ENCODE measurements at regions not wholly inside any gene's neighbourhood (a gene's known extent, or its start where the extent isn't known, plus 50 kb on each side); places are given as distances from the start of the nearest gene placed in this dataset.

GRCh38 chr4:14193601-14194000 lies 566.1 kb upstream of the BOD1L1 start:
- Histone ChIP-seq H3K4me3 (ENCODE audit: low read depth in 1 of 3, low read length in 3 of 3) (no peak overlapping the region), H3K27ac (ENCODE audit: low read depth in 1 of 2, low read length in 2 of 2) (no peak overlapping the region), H3K9ac (ENCODE audit: low read depth in 1 of 2, low read length in 2 of 2) (no peak overlapping the region), H3K27me3 (ENCODE audit: control insufficient read depth in 4 of 4, insufficient read depth in 4 of 4, low read length in 3 of 4) (peaks cover 0 to 5% (median 0%) of the 10 kb centered on the region in 4 donors), H3K9me3 (ENCODE audit: control insufficient read depth in 4 of 4, low read length in 3 of 4) (no peaks in the 10 kb centered on the region), H3K36me3 (ENCODE audit: control insufficient read depth in 4 of 4, insufficient read depth in 3 of 4, low read depth in 1 of 4, low read length in 3 of 4) (no peaks in the 10 kb centered on the region), H3K4me1 (ENCODE audit: control insufficient read depth in 4 of 4, insufficient read depth in 4 of 4, low read length in 3 of 4) (no peaks in the 10 kb centered on the region)
- DNase-seq (ENCODE audit: low spot score) = no peak
- 93% methylated on average over 1 of the region's 1 CpG for WGBS
- TF ChIP-seq SP1 (IDR thresholded peaks at IDR 0.05) (no peak), JUND (IDR thresholded peaks at IDR 0.05) (no peak), ZBTB33 (IDR thresholded peaks at IDR 0.05) (no peak), MAX (IDR thresholded peaks at IDR 0.05) (no peak), GABPA (IDR thresholded peaks at IDR 0.05 in 1 of 2, conservative IDR thresholded peaks at IDR 0.05 in 1 of 2) (no peak)

- H3K4me3 ChIP-seq (ENCODE audit: low read depth in 1 of 3, low read length in 3 of 3) = no peak overlapping the region
Measured at GRCh38 chr4:14196131-14196530, 568.6 kb upstream of the BOD1L1 start.

More at GRCh38 chr4:14196131-14196530, 568.6 kb upstream of the BOD1L1 start:
- TF ChIP-seq FOXA2 (IDR thresholded peaks at IDR 0.05) = no peak
- TF ChIP-seq RAD21 (IDR thresholded peaks at IDR 0.05) = peak; percentile 4 to 14
- TF ChIP-seq MAX (IDR thresholded peaks at IDR 0.05) = no peak
- no peak for TF ChIP-seq NR2F2 (IDR thresholded peaks at IDR 0.05)
- no peak for TF ChIP-seq RXRA (IDR thresholded peaks at IDR 0.05)
- peak; percentile 100 for TF ChIP-seq REST (IDR thresholded peaks at IDR 0.05)
- no peak for TF ChIP-seq YY1 (IDR thresholded peaks at IDR 0.05)
- TF ChIP-seq CTCF (IDR thresholded peaks at IDR 0.05; ENCODE audit: low read depth, low read length, missing input control) = no peak
- TF ChIP-seq ATF3 (IDR thresholded peaks at IDR 0.05) = no peak
- TF ChIP-seq SP1 (IDR thresholded peaks at IDR 0.05) = no peak
- no peaks in the 10 kb centered on the region for H3K36me3 ChIP-seq (ENCODE audit: control insufficient read depth in 4 of 4, insufficient read depth in 3 of 4, low read depth in 1 of 4, low read length in 3 of 4)
- H3K4me1 ChIP-seq (ENCODE audit: control insufficient read depth in 4 of 4, insufficient read depth in 4 of 4, low read length in 3 of 4) = no peaks in the 10 kb centered on the region
- no peak overlapping the region for H3K9ac ChIP-seq (ENCODE audit: low read depth in 1 of 2, low read length in 2 of 2)
- H3K27me3 ChIP-seq (ENCODE audit: control insufficient read depth in 4 of 4, insufficient read depth in 4 of 4, low read length in 3 of 4) = peaks cover 0 to 5% (median 0%) of the 10 kb centered on the region in 4 donors
- WGBS = 14% methylated on average over 7 of the region's 7 CpGs
- no peak overlapping the region for H3K27ac ChIP-seq (ENCODE audit: low read depth in 1 of 2, low read length in 2 of 2)
- no peaks in the 10 kb centered on the region for H3K9me3 ChIP-seq (ENCODE audit: control insufficient read depth in 4 of 4, low read length in 3 of 4)
- peak; percentile 49 for DNase-seq (ENCODE audit: low spot score)

Measured in liver (tissue), 8 donors.